GM20000 (cell line): ENCODE measurements at regions not wholly inside any gene's neighbourhood (a gene's known extent, or its start where the extent isn't known, plus 50 kb on each side); places are given as distances from the start of the nearest gene placed in this dataset.
"Not testable (repeated sequence)": the region's sequence is repeated elsewhere in the genome, so short reads cannot be mapped to it uniquely, and the experiment has no call there.

Experiments used
- DNase-seq: peaks from one replicate; pipeline ENCODE4 v3.0.0; 2012; ENCODE audit warnings: low spot score
- TF ChIP-seq, protein P1 (sequence below): IDR thresholded peaks from 2 replicates; pipeline ENCODE4 v1.5.1; 2012; ENCODE audit warnings: mild to moderate bottlenecking, control low read depth; ENCODE audit errors: extremely low read depth, missing control alignments

DNA sequence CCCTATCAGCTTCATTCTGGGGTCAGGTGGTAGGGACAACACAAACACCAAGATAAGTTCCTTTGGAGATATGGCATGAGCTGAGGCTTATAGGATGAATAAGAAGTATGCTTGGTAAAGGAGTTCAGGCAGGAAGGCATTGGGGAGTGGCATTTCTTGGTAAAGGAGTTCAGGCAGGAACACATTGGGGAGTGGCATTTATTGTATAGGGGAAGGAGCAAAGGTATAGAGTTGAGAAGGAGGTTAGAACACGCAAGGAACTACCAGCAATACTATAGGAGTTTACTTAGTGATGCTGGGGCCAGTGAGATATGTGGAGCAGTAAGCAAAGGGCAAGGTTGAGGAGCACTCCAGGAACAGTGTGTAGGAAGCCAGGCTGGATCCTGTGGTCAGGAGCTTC, 625.9 kb downstream of the TTLL7 start:
- DNase-seq: not testable (repeated sequence)

DNA sequence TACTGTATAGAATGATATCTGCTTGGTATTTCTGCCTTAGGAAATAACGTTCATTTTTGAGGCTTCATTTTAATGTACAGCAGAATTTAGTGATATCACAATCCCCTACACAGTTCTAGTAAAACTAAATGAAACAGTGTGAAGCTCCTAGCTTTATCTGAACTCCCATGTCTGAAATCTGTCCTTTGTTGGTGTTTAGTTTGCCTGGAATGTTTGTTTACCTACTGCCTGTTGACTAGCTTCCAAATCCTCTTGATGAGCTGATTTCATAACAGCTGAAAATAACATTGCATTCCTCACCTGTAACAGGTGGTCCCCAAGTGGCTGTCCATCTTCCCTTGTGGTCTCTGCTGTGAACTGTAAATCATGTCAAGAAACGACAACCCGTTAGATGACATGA, 629.1 kb downstream of the TTLL7 start:
- DNase-seq: not testable (repeated sequence)

DNA sequence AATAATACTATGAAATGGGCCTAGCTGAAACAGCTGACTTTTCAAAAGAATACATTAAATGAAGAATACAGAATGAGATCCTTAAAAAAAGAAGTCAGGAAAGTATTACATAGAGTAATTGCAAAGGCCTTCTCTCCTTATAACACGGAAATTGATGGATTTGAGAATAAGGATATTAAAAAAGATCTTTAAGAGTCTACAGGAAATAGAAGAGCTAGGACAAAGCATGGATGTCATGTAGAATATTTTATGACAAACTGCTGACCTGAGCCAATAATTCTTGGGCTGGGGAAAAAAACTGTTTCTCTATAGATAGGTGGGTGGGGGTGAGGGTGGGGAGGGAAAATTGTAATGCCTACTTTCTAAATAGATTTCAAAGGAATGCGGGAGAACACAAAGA, 633.6 kb downstream of the TTLL7 start:
- not testable (repeated sequence) for DNase-seq

DNA sequence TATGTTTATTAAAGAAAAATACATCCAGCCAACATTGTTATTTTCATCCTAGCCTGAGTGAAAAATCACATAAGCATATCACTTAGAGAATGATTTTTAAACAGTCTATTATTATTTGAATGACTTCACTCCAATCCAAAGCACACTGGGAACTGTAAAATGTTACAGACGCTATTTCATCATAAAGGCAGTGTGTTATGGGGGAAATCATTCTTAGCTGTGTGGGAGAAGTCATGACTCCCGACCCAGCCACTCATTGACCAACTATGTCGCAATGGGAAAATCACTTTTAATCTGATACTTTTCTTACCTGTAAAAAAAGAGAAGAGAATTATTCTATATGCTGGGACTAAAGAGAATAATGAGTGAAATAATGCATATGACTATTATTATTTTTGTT, 653.6 kb downstream of the TTLL7 start:
- DNase-seq: not testable (repeated sequence)

DNA sequence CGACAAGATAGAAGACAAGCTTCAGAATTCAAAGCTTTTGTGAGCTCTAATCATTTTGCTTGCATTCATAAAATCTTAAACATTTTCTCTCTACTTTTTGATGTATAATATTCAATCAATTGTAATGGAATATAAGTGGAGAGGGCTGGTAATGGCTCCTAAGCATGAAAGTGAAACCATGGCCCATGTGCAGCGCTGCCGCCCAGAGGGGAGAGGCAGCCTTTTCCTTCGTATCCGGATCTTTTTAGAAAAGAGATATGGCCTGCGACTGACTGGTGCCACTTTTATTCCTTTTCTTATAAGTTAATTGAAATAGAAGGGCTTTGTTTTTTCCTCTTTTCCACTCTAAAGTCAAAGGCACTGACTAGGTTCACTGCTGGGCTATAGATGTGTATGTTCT, 655.2 kb downstream of the TTLL7 start:
- not testable (repeated sequence) for DNase-seq

DNA sequence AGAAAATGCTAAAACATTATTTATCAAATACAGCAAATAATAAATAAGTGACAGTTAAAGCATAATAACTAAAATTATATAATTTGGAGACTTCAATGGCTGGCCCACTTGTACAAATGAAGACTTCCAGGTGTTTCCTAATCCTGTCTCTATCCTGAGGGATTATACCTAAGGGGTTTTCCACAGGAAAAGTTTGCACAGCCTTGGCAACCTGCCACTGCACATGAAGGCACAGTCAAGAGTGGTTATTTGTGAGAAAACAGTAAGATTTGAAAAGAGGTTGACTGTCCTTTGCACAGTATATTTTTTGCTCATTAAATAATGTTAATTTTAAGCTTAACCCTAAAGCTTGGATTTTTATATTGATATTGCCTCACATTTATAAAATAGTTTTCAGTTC, 655.9 kb downstream of the TTLL7 start:
- not testable (repeated sequence) for DNase-seq

DNA sequence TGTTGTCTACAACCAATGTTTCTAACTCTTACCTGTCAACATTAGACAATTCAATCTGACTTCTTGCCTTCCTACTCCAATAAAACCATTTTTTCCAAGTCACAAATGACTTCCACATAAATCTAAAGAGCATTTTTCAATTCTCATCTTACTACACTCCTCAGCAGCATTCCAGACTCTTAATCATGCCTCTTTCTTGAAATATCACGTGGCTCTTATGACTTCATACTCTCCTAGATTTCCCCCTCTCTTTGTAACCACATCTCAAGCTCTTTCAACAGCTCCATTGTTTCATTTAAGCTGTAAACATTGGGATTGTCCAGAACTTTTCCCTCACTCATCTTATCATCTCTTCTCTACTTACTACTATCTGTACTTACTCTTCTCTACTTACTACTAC, 666.6 kb downstream of the TTLL7 start:
- DNase-seq: not testable (repeated sequence)

DNA sequence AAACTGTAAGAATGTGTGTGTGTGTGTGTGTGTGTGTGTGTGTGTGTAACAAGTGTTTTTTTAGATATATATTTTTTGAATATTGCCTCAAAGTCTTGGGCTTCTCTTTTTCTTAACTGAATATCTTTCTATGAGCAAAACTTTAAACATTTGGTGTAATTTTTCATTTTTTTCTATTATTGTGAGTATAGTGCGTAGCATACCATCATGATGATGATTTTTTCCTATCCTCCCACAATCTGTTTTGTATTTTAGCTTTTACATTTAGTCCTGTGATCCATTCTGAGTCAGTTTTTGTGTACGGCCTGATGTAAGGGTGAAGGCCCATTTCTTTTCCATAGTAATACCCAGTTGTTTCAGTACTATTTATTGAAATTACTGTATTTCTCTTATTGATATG, 680.6 kb downstream of the TTLL7 start:
- DNase-seq: no peak
- TF ChIP-seq, protein P1, sequence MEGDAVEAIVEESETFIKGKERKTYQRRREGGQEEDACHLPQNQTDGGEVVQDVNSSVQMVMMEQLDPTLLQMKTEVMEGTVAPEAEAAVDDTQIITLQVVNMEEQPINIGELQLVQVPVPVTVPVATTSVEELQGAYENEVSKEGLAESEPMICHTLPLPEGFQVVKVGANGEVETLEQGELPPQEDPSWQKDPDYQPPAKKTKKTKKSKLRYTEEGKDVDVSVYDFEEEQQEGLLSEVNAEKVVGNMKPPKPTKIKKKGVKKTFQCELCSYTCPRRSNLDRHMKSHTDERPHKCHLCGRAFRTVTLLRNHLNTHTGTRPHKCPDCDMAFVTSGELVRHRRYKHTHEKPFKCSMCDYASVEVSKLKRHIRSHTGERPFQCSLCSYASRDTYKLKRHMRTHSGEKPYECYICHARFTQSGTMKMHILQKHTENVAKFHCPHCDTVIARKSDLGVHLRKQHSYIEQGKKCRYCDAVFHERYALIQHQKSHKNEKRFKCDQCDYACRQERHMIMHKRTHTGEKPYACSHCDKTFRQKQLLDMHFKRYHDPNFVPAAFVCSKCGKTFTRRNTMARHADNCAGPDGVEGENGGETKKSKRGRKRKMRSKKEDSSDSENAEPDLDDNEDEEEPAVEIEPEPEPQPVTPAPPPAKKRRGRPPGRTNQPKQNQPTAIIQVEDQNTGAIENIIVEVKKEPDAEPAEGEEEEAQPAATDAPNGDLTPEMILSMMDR: no peak

DNA sequence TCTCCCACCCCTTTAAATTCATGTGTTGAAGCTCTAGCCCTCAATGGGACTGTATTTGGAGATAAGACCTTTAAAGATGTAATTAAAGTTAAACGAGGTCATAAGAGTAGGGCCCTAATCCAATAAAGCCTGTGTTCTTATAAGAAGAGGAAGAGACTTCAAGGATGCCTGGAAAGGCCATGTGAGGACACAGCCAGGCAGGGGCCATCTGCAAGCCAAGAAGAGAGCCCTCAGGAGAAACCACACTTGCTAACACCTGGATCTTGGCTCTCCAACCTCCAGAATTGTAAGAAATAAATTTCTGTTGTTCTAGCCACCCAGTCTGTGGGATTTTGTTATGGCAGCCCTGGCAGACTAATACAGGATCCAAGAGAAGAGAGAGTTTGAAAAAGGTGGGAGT, 683.5 kb downstream of the TTLL7 start:
- not testable (repeated sequence) for DNase-seq

DNA sequence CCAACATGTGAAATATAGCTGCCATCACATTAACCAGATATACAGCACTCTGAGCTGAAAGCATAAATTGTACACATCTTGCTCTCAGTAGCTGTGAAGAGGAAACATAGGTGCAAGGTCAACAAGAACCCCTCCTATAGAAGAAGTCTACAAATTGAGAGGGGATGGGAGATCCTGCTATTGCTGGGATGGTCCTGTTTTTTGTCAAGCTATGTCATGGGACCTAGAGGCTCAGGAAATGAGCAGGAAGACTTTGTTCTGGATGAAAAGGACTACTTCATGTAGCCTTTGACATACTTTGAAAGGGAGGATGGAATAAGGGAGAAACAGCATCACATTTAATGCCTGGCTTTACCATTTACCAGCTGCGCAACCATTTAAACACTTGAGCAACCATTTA, 688.8 kb downstream of the TTLL7 start:
- DNase-seq: not testable (repeated sequence)

DNA sequence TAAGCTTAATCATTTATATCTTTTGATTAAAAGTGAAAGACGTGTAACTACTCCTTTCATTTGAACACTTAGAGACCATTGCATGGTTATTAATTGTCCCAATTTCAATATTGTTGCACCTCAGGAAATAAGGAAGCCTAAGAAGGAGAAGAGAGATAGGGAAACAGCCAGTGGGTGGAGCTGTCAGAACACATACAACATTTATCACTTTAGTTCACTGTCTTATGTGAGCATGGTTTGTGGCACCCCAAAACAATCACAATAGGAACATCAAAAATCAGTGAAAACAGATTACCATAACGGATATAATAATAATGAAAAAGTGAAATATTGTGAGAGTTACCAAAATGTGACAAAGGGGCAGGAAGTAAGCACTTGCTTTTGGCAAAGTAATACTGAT, 689.9 kb downstream of the TTLL7 start:
- not testable (repeated sequence) for DNase-seq

DNA sequence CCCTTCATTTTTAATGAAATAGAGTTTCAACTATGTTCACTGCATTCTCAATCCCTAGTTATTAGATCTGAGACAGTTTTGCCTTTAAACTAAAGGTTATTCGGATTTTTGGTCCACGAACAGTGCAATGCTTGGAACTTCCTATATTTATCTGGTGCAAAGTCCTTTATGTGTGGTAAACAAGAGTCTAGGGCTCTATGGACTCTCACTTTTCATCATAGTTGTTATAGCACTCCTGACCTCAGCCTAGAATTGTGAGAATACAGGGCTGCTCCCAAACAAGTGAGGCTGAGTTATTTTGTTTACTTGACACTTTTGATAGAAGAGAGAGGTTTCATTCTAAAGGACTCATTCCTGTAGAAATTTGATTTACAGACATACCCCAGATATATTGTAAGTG, 692.1 kb downstream of the TTLL7 start:
- DNase-seq: not testable (repeated sequence)

DNA sequence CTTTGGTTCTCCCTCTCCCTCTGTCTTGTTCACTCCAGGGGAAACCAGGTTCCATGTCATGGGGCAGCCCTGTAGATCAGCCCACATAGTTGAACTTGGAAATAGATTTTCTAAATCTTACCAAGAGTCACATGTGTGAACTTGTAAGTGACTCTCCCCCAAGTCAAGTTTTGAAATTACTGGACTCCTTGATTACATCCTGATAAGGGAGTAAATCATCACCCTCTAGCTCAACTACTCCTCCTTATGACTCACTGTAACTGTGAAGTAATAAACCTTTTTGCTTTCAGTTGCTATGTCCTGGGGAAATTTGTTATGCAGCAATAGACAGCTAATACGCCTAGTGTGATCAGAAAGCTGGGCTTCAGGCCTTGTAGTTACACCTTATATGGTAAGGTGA, 703.3 kb downstream of the TTLL7 start:
- DNase-seq: not testable (repeated sequence)

DNA sequence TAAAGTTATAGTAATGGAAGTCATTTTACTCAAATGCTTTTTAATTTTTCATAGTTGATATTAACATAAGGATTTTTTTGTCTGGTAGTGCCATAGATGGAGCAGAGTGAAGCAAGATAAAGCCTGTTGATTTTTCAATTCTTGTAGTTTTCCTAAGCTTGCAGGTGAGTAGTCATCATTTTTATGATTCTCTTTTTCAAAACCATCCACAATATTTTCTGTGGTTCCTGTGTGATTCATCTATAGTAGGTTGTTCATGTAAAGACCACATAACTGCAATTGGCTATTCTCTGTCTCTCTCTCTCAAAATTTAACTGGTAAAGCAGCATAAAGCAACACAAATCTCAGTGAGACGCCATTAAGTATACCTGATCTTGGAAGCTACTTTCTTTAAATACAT, 711.5 kb downstream of the TTLL7 start:
- not testable (repeated sequence) for DNase-seq

DNA sequence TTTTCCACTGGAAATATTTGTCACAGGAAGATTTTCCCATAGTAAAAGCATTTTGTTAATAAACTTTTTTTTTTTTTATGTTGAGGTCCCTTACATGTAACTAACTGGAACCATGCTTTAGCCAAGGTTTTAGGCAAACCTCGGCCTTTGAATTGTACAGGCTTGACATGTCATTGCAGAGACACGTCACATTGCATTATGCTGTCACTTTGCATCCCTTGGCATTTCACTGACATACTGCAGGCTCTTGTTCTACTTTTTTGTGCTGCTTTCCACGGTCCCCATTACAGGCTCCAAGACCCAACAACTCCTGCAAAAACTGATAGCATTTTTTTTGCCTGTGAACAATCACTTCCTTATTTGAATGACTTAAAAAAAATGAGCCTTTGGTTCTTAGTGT, 724.3 kb downstream of the TTLL7 start:
- DNase-seq: not testable (repeated sequence)

DNA sequence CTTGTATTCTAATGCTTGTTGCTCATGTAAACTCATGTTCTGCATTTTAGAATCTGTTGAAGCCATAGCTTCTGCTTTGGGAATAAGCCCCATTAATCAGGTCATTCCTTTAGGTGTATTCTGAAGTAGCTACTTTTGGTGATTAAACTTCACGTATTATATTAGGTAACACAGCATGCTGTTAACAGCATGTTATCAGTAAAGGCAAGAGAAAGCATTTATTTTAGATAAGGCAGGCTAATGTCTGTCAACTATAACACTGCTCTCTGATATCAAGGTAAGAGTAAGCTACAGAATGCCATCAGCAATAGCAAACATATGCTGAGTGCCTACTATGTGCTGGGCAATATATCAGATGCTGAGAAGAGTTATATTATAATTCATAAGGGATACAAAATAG, 726.4 kb downstream of the TTLL7 start:
- DNase-seq: not testable (repeated sequence)

DNA sequence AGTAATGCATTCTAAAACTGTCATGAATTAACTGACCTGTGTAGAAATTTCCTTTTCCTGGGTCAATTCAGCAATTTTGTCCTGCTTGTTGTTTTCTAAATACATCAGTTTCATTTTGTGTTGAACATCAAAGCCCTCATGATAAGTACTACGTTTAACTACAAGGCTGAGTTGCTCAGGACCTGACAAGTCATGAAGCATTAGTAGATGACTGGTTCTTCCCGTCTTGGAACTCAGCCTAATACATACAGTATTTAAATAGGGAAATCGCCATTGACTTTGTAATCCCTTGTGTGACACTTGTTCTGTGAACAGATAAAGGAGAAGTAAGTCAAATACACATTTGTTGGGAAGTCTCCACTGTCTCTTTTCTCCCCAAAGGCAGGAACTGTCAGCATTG, 727.1 kb downstream of the TTLL7 start:
- DNase-seq: not testable (repeated sequence)

DNA sequence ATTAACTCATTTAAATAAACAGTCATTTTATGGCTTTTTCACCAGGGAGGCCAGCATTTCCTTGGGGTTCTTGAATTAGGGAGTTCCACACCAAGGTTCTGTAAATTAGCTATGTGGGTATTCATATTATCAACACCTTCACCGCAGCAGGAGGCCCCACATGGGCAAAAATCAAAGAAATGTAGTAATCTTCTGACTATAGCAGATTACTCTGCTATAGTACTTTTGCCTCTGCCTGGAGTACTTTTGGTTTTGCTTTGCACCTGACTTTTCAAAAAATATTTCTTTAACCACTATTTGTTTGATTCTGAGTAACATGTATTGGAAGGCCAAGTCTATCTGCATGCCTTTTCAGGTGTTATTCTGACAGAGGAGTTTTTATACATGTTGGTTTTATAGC, 728.1 kb downstream of the TTLL7 start:
- not testable (repeated sequence) for DNase-seq

DNA sequence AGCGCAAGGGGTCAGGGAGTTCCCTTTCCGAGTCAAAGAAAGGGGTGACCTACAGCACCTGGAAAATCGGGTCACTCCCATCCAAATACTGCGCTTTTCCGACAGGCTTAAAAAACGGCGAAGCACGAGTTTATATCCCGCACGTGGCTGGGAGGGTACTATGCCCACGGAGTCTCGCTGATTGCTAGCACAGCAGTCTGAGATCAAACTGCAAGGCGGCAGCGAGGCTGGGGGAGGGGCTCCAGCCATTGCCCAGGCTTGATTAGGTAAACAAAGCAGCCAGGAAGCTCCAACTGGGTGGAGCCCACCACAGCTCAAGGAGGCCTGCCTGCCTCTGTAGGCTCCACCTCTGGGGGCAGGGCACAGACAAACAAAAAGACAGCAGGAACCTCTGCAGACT, 735.1 kb downstream of the TTLL7 start:
- DNase-seq: not testable (repeated sequence)

DNA sequence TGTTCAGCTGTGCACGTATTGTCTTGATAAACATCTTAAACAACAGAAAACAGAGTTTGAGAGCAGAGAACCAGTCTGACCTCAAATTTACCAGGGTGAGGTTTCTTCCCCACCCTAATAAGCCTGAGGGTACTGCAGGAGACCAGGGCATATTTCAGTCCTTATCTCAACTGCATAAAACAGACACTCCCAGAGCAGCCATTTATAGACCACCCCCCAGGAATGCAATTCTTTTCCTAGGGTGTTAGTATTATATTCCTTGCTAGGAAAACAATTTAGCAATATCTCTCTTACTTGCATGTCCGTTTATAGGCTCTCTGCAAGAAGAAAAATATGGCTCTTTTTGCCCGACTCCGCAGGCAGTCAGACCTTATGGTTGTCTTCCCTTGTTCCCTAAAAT, 747.2 kb downstream of the TTLL7 start:
- not testable (repeated sequence) for DNase-seq

DNA sequence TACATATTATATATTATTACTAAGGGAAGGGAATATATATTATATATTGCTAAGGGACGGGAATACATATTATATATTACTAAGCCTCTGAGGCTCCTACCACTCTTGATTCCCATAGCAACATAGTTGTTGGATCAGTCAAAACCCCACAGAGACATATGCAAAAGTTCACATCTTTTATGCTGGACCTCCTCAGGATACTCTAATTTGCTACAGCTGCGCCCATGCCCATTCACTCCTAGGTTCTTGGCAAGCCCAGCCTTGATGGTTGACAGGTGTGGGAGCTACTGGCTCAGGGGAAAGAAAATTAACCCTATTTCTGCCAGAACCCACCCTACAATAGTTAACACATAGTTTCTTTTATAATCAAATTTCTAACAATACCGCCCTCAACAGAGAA, 752.2 kb downstream of the TTLL7 start:
- not testable (repeated sequence) for DNase-seq

DNA sequence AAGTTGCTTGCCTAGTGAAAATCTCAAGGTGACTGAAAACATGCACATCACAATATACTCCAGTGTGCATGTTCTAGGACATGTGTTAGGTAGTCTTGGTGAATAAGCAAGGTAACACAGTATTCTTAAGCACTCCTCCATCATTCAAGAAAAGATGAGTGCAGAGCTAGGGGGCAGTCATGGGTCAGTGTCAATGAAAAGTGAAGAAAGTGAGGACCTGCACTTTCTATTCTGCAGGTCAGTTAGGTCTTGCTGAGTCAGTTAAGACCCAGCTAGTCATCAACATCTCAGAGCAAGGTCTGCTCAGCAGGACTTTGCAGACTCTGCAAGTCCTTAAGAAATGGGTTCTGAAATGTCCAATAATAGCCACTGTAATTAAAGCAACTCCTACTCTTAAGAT, 754.1 kb downstream of the TTLL7 start:
- not testable (repeated sequence) for DNase-seq

DNA sequence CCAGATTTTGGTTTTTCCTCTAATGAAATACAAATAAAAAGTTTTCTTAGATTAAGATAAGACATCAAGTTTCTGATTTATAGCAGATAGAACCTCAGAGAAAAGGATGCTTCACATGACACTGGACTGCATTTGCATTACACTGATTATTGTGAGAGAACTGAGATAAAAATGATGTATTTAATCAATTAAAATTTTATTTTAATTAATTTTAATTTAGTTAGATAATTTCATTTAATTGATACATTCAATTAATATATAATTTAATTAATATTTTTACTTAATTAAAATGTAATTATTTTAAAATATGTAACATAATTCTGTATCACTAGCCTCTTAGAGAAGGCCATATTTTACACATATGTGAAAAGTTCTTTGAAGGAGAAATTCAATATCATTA, 759.4 kb downstream of the TTLL7 start:
- DNase-seq: not testable (repeated sequence)
